Stimulated activated naive CD4-positive, alpha-beta T cell (primary cell): ENCODE measurements at regions not wholly inside any gene's neighbourhood (a gene's known extent, or its start where the extent isn't known, plus 50 kb on each side); places are given as distances from the start of the nearest gene placed in this dataset.
A peak's percentile ranks its signal among the peaks of the same experiment; 100 is the strongest.

Experiments
- DNase-seq, 6 experiments: peaks; one replicate each; lab custom pipeline; 2025; lab: John Stamatoyannopoulos, UW

- DNase-seq: no peak
Observed at GRCh38 chr12:92581604-92582003, 121.2 kb upstream of the PLEKHG7 start.

- DNase-seq: no peak
Observed at GRCh38 chr12:92574911-92575570, 127.7 kb upstream of the PLEKHG7 start.

- DNase-seq: no peak
Observed at GRCh38 chr12:92574051-92574783, 128.6 kb upstream of the PLEKHG7 start.

- no peak for DNase-seq
Observed at GRCh38 chr12:92573104-92573503, 129.7 kb upstream of the PLEKHG7 start.

- DNase-seq: no peak
Observed at GRCh38 chr12:92571844-92572543, 130.8 kb upstream of the PLEKHG7 start.

GRCh38 chr12:92571169-92571568, 131.6 kb upstream of the PLEKHG7 start:
- DNase-seq: no peak

- DNase-seq: peak in 5 of 6 experiments; percentile 11 to 87 (median 78)
Observed at GRCh38 chr12:92570056-92570753, 132.6 kb upstream of the PLEKHG7 start.

- DNase-seq: no peak
Observed at GRCh38 chr12:92568691-92569090, 134.1 kb upstream of the PLEKHG7 start.

- no peak for DNase-seq
Observed at GRCh38 chr12:92566448-92567019, 136.3 kb upstream of the PLEKHG7 start.

GRCh38 chr12:92563819-92564218, 139.0 kb upstream of the PLEKHG7 start:
- no peak for DNase-seq

GRCh38 chr12:92562063-92562734, 140.6 kb upstream of the PLEKHG7 start:
- no peak for DNase-seq

- no peak for DNase-seq
Observed at GRCh38 chr12:92561543-92561899, 141.3 kb upstream of the PLEKHG7 start.

- no peak for DNase-seq
Observed at GRCh38 chr12:92560713-92561542, 141.9 kb upstream of the PLEKHG7 start.

GRCh38 chr12:92558806-92559205, 144.0 kb upstream of the PLEKHG7 start:
- no peak for DNase-seq

GRCh38 chr12:92558215-92558773, 144.5 kb upstream of the PLEKHG7 start:
- no peak for DNase-seq

GRCh38 chr12:92557422-92557724, 145.4 kb upstream of the PLEKHG7 start:
- DNase-seq: no peak

GRCh38 chr12:92556637-92557421, 146.0 kb upstream of the PLEKHG7 start:
- DNase-seq: no peak

- DNase-seq: peak in 3 of 6 experiments; percentile 29 to 33 (median 33)
Observed at GRCh38 chr12:92556141-92556540, 146.6 kb upstream of the PLEKHG7 start.
